DND-41 (cell line): ENCODE measurements at regions not wholly inside any gene's neighbourhood (a gene's known extent, or its start where the extent isn't known, plus 50 kb on each side); places are given as distances from the start of the nearest gene placed in this dataset.

Experiments used
- ATAC-seq: fragments of 200-7000 bp; cut with Tn5 transposase; 3 replicates; pipeline ENCODE4 v1.9.1; 2021; ENCODE audit warnings: low read depth; ENCODE audit not compliant: insufficient read depth
- DNase-seq: peaks from one replicate; pipeline ENCODE4 v3.0.0-alpha.2; 2020
- H2AFZ ChIP-seq: 2 replicates; pipeline ENCODE4 v1.6.0; 2012; ENCODE audit warnings: low read depth, low read length
- H3K27ac ChIP-seq: 2 replicates; pipeline ENCODE4 v1.5.1; 2012; ENCODE audit warnings: low read length, inconsistent platforms
- H3K27me3 ChIP-seq: fragments of 200-600 bp; sonication (generic); 2 replicates; pipeline ENCODE4 v1.6.0; 2012; ENCODE audit warnings: low read length, mild to moderate bottlenecking, inconsistent platforms; ENCODE audit not compliant: insufficient read depth, poor library complexity
- H3K36me3 ChIP-seq: 2 replicates; pipeline ENCODE4 v1.5.1; 2012; ENCODE audit warnings: low read length, inconsistent platforms; ENCODE audit not compliant: insufficient read depth
- H3K4me1 ChIP-seq: 2 replicates; pipeline ENCODE4 v1.5.1; 2012; ENCODE audit warnings: mild to moderate bottlenecking, low read length; ENCODE audit not compliant: insufficient read depth
- H3K4me2 ChIP-seq: 2 replicates; pipeline ENCODE4 v1.6.0; 2012; ENCODE audit warnings: mild to moderate bottlenecking, moderate library complexity, low read length, inconsistent platforms; ENCODE audit not compliant: insufficient read depth
- H3K4me3 ChIP-seq, 2 experiments: fragments of 200-600 bp in 1 of 2; shearing (Covaris generic) in 1 of 2; 2 replicates each; pipeline ENCODE4 v1.5.1; 2012 to 2016; ENCODE audit warnings: inconsistent platforms in 2 of 2, low read length in 2 of 2, mild to moderate bottlenecking in 2 of 2, low read depth in 1 of 2, moderate library complexity in 1 of 2
- H3K79me2 ChIP-seq: 2 replicates; pipeline ENCODE4 v1.6.0; 2012; ENCODE audit warnings: low read length, inconsistent platforms; ENCODE audit not compliant: insufficient read depth
- H3K9ac ChIP-seq: 2 replicates; pipeline ENCODE4 v1.6.0; 2012; ENCODE audit warnings: low read depth, mild to moderate bottlenecking, inconsistent platforms, low read length, moderate library complexity
- H3K9me3 ChIP-seq: 2 replicates; pipeline ENCODE4 v1.5.1; 2012; ENCODE audit warnings: low read length, moderate library complexity, mild to moderate bottlenecking, inconsistent platforms; ENCODE audit not compliant: insufficient read depth, severe bottlenecking
- H4K20me1 ChIP-seq: 2 replicates; pipeline ENCODE4 v1.6.0; 2012; ENCODE audit warnings: low read length; ENCODE audit not compliant: insufficient read depth
- CTCF ChIP-seq: IDR thresholded peaks from 2 replicates; pipeline ENCODE4 v1.5.1; 2012; ENCODE audit warnings: borderline replicate concordance, low read length, moderate library complexity, mild to moderate bottlenecking; ENCODE audit not compliant: poor library complexity, severe bottlenecking; ENCODE audit errors: extremely low read depth
- EZH2 ChIP-seq: IDR thresholded peaks from 3 replicates; pipeline ENCODE4 v1.6.1; 2012; ENCODE audit warnings: borderline replicate concordance, low read depth, mild to moderate bottlenecking, moderate library complexity, low read length, inconsistent platforms; ENCODE audit not compliant: severe bottlenecking

GRCh38 chr10:64206409-64206808 is 685.2 kb downstream of the REEP3 start:
- Histone ChIP-seq H2AFZ (no peak overlapping the region), H3K4me3 (no peak overlapping the region), H3K27me3 (no peaks in the 10 kb centered on the region), H3K36me3 (no peaks in the 10 kb centered on the region), H3K27ac (no peak overlapping the region), H3K4me2 (no peak overlapping the region), H3K9me3 (no peaks in the 10 kb centered on the region), H3K4me1 (no peaks in the 10 kb centered on the region), H4K20me1 (no peaks in the 10 kb centered on the region), H3K9ac (no peak overlapping the region), H3K79me2 (no peaks in the 10 kb centered on the region)
- DNase-seq (no peak), ATAC-seq (no peak)
- TF ChIP-seq EZH2 = no peak

GRCh38 chr10:64209561-64209960 is 688.4 kb downstream of the REEP3 start:
- ATAC-seq = no peak
- Histone ChIP-seq H3K4me3 (no peak overlapping the region), H3K36me3 (no peaks in the 10 kb centered on the region), H3K27ac (no peak overlapping the region), H3K4me2 (no peak overlapping the region), H3K27me3 (no peaks in the 10 kb centered on the region), H4K20me1 (no peaks in the 10 kb centered on the region), H3K9me3 (no peaks in the 10 kb centered on the region), H2AFZ (no peak overlapping the region), H3K4me1 (no peaks in the 10 kb centered on the region), H3K9ac (no peak overlapping the region), H3K79me2 (no peaks in the 10 kb centered on the region)
- TF ChIP-seq CTCF (no peak), EZH2 (no peak)
- DNase-seq = no peak

GRCh38 chr10:64210211-64210610 is 689.0 kb downstream of the REEP3 start:
- H3K27ac ChIP-seq = no peak overlapping the region
- ATAC-seq (no peak), DNase-seq (no peak)
- H3K4me3 ChIP-seq = no peak overlapping the region
- no peaks in the 10 kb centered on the region for H3K27me3 ChIP-seq
- H3K36me3 ChIP-seq = no peaks in the 10 kb centered on the region
- H3K4me1 ChIP-seq = no peaks in the 10 kb centered on the region
- no peak overlapping the region for H3K4me2 ChIP-seq
- no peaks in the 10 kb centered on the region for H3K9me3 ChIP-seq
- no peak overlapping the region for H3K9ac ChIP-seq
- no peak overlapping the region for H2AFZ ChIP-seq
- H3K79me2 ChIP-seq = no peaks in the 10 kb centered on the region
- TF ChIP-seq EZH2 = no peak
- no peak for TF ChIP-seq CTCF
- no peaks in the 10 kb centered on the region for H4K20me1 ChIP-seq

GRCh38 chr10:64211466-64211865 is 690.3 kb downstream of the REEP3 start:
- no peaks in the 10 kb centered on the region for H3K36me3 ChIP-seq
- H3K4me2 ChIP-seq = no peak overlapping the region
- H3K9ac ChIP-seq = no peak overlapping the region
- ATAC-seq = no peak
- no peak overlapping the region for H3K4me3 ChIP-seq
- no peak overlapping the region for H3K27ac ChIP-seq
- H3K9me3 ChIP-seq = no peaks in the 10 kb centered on the region
- H2AFZ ChIP-seq = no peak overlapping the region
- no peaks in the 10 kb centered on the region for H3K27me3 ChIP-seq
- H3K79me2 ChIP-seq = no peaks in the 10 kb centered on the region
- TF ChIP-seq EZH2 (no peak), CTCF (no peak)
- no peaks in the 10 kb centered on the region for H4K20me1 ChIP-seq
- no peak for DNase-seq
- H3K4me1 ChIP-seq = no peaks in the 10 kb centered on the region
